ENCODE measurements at regions not wholly inside any gene's neighbourhood (a gene's known extent, or its start where the extent isn't known, plus 50 kb on each side); places are given as distances from the start of the nearest gene placed in this dataset.
"Not testable (repeated sequence)": the region's sequence is repeated elsewhere in the genome, so short reads cannot be mapped to it uniquely, and the experiment has no call there.

DNA sequence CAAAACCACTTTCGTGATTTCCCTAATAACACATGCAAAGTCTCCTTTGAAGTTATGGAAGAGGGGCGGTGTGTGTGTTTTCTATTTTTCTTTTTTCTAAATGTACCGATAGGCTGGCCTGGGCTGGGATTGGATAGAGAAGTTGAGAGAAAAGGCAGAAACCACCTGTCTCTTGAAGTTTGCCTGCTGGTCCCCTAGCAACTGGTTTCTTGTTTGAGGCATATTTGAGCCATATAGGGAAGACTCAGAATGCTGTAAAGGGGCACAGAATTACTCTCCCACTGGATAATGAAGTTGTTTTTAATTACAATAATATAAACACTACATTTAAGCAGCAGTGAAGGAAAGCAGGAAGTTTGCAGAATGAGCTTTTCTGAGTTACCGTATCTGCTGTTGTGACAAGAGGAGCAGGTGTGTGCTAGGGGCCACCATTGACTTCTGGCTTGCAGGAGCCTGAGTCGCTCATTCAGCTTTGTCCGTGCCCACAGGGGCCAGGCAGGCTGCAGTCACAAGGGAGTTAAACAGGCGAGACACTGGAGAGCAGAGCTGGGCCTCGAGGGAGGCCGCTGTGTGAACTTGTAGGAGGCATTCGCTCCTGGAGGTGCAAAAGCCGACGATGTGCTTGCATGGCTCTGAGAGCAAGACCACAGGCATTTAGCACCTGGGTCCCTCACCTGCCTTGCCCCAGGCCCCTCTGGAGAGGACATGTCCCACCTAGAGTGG lies 173.8 kb upstream of the RGS6 start:
- DNase-seq, result no peak

- DNase-seq, result no peak
Observed at GRCh38 chr14:71762575-71762974, 169.7 kb upstream of the RGS6 start.

GRCh38 chr14:71764701-71765382 lies 167.4 kb upstream of the RGS6 start:
- no peak for DNase-seq

DNA sequence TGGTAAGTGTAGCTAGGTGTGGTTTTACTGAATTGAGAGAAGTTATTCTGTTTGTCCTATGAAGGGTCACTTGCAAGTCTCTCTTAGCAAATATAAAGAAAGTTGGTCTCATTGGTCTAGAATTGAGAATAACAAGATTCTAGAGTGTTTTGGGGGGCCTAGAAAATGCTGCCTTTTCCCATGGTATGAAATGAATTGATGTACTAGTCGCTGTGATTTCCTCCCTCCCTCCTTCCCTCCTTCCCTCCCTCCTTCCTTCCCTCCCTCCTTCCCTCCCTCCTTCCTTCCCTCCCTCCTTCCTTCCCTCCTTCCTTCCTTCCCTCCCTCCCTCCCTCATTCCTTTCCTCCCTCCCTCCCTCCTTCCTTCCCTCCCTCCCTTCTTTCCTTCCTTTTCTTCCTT lies 166.7 kb upstream of the RGS6 start:
- no peak for DNase-seq

GRCh38 chr14:71770431-71770830 lies 161.8 kb upstream of the RGS6 start:
- DNase-seq, result no peak

DNA sequence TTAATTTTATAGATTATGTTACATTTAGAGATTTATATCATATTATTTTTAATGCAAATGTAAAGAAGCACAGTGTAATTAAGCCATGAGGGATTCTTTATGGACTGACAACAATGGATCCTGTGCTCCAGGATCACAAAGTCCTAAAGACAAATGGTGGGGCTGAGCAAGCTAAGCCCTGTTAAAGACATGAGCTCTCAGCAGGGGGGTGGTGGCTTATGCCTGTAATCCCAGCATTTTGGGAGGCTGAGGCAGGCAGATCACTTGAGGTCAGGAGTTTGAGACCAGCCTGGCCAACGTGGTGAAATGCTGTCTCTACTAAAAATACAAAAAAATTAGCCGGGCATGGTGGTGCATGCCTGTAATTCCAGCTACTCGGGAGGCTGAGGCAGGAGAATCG lies 160.8 kb upstream of the RGS6 start:
- not testable (repeated sequence) for DNase-seq

DNA sequence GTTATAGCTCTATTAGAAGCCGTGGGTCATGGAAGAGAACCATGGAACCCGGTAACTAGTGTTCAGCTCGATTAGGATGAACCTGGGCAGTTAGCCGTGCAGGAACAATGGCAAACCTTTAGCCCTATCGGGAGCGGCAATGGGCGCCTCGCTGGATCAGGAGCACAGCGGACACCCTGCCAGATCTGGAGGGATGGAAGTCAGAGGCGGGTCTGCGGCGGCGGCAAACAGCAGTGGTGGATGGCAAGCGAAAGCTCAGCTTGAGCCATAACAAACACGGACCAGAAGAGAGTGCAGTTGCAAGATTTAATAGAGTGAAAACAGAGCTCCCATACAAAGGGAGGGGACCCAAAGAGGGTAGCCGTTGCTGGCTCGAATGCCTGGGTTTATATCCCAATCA lies 160.2 kb upstream of the RGS6 start:
- DNase-seq, result not testable (repeated sequence)

DNA sequence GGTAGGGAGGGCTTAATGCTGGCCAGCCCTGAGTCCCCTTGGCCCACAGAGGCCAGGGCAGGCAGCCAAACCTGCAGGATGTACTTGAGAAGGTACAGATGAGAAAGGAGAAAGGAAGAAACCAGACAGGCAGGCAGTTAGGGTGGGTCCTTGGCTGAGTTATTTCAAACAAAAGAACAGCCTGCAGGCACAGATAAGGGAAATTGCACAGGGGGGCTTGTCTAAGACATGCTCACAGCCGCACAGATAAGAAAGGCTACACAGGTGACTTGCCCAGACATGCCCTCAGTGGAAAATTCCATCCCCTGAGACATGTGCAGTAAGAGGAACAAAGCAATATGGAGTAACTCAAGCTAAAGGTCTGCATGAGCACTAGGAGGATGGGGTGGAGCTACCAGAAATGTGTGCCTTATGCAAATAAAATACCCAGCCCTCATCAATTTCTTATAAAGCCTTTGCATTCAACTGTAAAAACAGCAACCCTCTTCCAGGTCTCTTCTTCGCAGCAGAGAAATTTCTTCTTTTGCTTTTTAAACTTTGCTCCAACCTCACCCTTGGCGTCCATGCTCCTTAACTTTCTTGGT lies 158.2 kb upstream of the RGS6 start:
- DNase-seq, result no peak

DNA sequence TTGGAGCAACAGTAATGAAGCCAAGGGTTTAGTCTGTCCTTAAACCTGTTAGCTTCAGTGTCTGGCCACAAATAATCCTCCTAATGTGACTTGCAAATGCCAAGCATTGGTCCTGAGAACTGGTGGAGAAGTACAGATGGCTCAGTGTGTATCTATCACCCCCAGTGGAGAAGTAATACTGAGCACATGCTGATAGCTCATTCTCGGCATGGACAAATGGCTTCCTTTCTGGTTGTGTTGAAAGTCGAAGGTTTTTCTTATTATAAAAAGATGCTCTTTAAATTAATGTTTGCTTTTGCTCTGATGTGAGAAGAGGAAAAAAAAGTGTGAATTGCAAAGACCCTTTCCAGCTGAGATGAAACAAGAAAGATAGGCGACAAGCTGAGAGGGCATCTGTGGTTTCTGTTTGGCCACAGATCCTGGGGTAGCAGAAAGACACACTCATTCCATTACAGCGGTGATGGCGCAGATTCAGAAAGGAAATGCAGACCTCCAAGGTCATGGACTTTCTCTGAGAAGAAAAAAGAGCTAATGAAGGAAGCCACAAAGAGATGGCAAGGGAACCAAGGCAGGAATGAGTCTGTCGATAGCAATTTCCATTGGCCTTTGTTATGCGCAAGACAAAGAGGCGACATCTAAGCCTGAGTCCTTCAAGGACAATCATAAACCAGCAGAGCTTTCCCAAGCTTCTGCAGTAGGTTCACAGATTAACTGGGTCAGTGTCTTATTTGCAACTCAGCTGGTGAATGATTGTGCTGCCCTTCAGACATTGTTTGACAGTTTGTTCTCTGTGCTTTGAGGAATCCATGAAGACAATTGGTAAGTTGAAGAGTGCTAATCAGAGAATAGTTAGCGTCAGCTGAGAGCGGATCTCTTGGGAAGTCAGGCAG lies 155.5 kb upstream of the RGS6 start:
- peak; percentile 32 to 38 for DNase-seq

- DNase-seq, result no peak
Observed at GRCh38 chr14:71780075-71780474, 152.2 kb upstream of the RGS6 start.

DNA sequence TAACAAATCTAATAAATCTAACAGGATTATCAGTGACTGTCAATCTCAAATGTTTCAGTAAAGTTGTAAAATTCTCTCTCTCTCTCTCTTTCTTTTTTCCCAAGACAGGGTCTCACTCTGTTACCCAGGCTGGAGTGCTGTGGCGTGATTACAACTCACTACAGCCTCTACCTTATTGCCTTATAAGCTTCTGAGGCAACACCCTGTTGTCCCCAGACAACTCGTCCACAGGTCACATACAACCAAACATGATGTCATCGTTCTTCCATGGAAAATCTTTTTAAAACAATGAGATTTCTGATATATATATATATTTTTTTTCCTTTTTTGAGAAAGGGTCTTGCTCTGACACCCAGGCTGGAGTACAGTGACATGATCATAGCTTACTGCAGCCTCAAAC lies 151.4 kb upstream of the RGS6 start:
- no peak for DNase-seq

DNA sequence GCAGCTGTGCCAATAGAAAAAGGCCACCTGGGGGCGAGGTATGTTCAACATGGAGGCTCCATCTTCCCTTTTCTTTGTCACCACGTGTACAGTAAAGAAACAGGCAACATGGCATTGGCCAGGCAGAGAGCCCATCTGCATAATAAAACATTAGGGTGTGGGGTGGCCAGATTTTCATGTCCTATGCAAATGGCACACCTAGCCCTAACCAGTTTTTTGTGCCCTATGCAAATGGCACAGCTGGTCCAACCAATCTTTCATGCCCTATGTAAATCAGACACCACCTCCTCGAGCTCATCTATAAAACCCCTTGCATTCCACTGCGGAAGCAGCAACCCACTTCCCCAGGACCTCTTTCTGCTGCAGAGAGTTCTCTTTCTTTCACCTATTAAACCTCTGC lies 149.1 kb upstream of the RGS6 start:
- DNase-seq, result no peak

GRCh38 chr14:71783786-71784185 lies 148.4 kb upstream of the RGS6 start:
- no peak for DNase-seq

GRCh38 chr14:71789005-71789404 lies 143.2 kb upstream of the RGS6 start:
- no peak for DNase-seq

DNA sequence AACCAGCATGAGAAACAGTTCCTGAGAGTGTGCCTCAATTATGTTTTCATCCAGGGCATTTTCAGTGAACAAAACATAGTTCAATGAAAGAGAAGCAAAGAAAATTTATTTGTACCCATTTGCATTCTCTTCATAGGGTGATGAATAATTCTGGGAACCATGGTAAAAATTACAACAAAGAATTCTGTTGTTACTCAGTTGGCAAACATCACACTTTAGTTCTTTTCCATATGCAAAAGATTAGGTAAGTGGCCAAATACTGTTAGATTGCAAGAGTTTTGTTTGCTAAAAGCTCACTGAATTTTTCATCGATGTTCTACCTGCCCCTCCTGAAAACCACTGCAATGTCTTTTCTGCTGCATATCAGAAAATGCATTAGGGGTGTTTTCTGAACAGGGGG lies 132.4 kb upstream of the RGS6 start:
- DNase-seq, result no peak

DNA sequence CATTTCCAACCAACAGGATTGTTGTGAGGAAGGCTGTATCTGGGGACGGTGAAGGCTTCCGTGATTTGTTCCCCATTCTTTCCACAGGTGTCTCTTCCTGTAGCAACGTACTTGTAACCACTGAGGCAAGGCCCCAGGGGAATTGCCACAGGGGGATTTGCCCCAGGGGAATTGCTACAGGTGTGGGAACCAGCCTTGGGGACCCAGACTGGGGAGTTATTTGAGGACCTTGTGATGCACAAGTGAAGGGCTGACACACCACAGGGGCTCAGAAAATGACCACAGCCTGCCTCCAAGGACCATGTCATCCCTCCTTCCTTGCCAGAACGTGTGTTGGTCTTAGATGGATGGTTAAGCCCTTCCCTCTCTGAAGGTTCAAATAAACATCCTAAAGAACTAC lies 131.4 kb upstream of the RGS6 start:
- DNase-seq, result no peak

- no peak for DNase-seq
Observed at GRCh38 chr14:71803539-71804260, 128.5 kb upstream of the RGS6 start.

DNA sequence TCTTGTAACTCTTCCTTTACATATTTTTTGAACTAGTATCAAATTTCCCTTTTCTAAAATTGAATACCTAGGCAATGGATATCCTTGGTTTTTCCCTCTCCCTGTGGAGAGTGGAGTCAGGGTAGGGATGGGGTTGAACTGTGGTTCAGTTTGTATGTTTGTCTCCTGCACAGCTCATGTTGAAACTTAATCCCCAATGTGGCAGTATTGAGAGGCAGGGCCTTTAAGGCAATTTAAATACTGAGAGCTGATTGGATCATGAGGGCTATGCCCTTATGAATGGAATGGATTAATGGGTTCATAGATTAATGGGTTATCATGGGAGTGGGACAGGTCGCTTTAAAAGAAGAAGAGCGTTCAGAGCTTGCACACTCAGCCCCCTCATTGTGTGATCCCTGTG lies 127.2 kb upstream of the RGS6 start:
- no peak for DNase-seq

DNA sequence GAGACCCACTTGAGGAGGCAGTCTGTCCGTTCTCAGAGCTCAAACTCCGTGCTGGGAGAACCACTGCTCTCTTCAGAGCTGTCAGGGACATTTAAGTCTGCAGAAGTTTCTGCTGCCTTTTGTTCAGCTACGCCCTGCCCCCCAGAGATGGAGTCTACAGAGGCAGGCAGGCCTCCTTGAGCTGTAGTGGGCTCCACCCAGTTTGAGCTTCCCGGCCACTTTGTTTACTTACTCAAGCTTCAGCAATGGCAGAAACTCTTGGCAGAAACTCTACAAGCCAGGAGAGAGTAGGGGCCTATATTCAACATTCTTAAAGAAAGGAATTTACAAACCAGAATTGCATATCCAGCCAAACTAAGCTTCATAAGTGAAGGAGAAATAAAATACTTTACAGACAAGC lies 125.2 kb upstream of the RGS6 start:
- not testable (repeated sequence) for DNase-seq

GRCh38 chr14:71810800-71811199 lies 121.4 kb upstream of the RGS6 start:
- DNase-seq, result not testable (repeated sequence)

GRCh38 chr14:71812693-71813092 lies 119.5 kb upstream of the RGS6 start:
- no peak for DNase-seq

- no peak for DNase-seq
Observed at GRCh38 chr14:71815110-71815509, 117.1 kb upstream of the RGS6 start.

- no peak for DNase-seq
Observed at GRCh38 chr14:71824816-71825215, 107.4 kb upstream of the RGS6 start.

Data from activated T-cell treated with anti-CD3 and anti-CD28 coated beads, Interleukin-2, amount 50 U/mL, for 48 hours (primary cell).